ENCODE measurements at regions not wholly inside any gene's neighbourhood (a gene's known extent, or its start where the extent isn't known, plus 50 kb on each side); places are given as distances from the start of the nearest gene placed in this dataset.

DNA sequence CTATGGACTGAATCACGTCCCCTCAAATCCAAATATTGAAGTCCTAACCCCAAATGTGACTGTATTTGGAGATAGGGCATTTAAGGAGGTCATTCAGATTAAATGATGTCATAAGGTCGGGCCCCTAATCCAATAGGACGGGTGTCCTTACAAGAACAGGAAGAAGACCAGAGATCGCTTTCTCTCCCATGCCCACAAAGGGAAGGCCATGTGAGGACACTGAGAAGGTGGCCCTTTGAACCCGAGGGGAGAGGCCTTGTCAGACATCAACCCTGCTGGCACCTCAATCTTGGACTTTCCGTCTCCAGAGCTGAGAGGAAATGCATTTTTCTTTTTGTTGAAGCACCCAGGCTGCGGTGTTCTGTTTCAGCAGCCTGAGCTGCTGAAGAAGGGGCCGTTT, 72.3 kb upstream of the KLF6 start:
- TF ChIP-seq POLR2A (IDR thresholded peaks at IDR 0.05; ENCODE audit: extremely low read depth, insufficient read length) (no peak), MYC (IDR thresholded peaks at IDR 0.05; ENCODE audit: low read depth, low read length) (no peak)
- TF ChIP-seq, protein P1, sequence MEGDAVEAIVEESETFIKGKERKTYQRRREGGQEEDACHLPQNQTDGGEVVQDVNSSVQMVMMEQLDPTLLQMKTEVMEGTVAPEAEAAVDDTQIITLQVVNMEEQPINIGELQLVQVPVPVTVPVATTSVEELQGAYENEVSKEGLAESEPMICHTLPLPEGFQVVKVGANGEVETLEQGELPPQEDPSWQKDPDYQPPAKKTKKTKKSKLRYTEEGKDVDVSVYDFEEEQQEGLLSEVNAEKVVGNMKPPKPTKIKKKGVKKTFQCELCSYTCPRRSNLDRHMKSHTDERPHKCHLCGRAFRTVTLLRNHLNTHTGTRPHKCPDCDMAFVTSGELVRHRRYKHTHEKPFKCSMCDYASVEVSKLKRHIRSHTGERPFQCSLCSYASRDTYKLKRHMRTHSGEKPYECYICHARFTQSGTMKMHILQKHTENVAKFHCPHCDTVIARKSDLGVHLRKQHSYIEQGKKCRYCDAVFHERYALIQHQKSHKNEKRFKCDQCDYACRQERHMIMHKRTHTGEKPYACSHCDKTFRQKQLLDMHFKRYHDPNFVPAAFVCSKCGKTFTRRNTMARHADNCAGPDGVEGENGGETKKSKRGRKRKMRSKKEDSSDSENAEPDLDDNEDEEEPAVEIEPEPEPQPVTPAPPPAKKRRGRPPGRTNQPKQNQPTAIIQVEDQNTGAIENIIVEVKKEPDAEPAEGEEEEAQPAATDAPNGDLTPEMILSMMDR (IDR thresholded peaks at IDR 0.05; ENCODE audit: low read depth, low read length), result no peak

All from NB4 (cell line).